Esophagus muscularis mucosa (tissue), 4 donors: ENCODE measurements at regions not wholly inside any gene's neighbourhood (a gene's known extent, or its start where the extent isn't known, plus 50 kb on each side); places are given as distances from the start of the nearest gene placed in this dataset.

Experiments
- DNase-seq: peaks from one replicate; pipeline ENCODE4 v3.0.0-alpha.2; 2017; ENCODE audit errors: extremely low spot score
- H3K27ac ChIP-seq, 4 donors: fragments of 200-600 bp; sonication (generic); replicated peaks in 1 of 4; 1 replicate in 3 of 4; 2 replicates in 1 of 4; pipeline ENCODE4 v1.5.1; 2016 to 2019; ENCODE audit warnings: mild to moderate bottlenecking in 1 of 4
- H3K27me3 ChIP-seq, 4 donors: fragments of 200-600 bp; sonication (generic); one replicate each; pipeline versions ENCODE4 v1.5.1 to v1.6.0; 2016 to 2019
- H3K36me3 ChIP-seq, 4 donors: fragments of 200-600 bp; sonication (generic); one replicate each; pipeline ENCODE4 v1.5.1; 2016 to 2019
- H3K4me1 ChIP-seq, 4 donors: fragments of 200-600 bp; sonication (generic); one replicate each; pipeline ENCODE4 v1.5.1; 2016 to 2019
- H3K4me3 ChIP-seq, 4 donors: fragments of 200-600 bp; sonication (generic); 1 replicate in 2 of 4; 2 replicates in 2 of 4; pipeline ENCODE4 v1.5.1; 2016 to 2019; ENCODE audit warnings: mild to moderate bottlenecking in 4 of 4, moderate library complexity in 1 of 4
- H3K9me3 ChIP-seq, 4 donors: fragments of 200-600 bp; sonication (generic); 1 replicate in 3 of 4; 2 replicates in 1 of 4; pipeline ENCODE4 v1.5.1; 2016 to 2019
- CTCF ChIP-seq, 3 experiments: fragments of 200-600 bp in 2 of 3; fragments of 450-650 bp in 1 of 3; sonication (generic) in 2 of 3; IDR thresholded peaks; one replicate each; pipeline ENCODE4 v1.5.1; 2017 to 2019; ENCODE audit warnings: antibody characterized with exemption in 3 of 3, mild to moderate bottlenecking in 2 of 3, moderate library complexity in 1 of 3
- EP300 ChIP-seq: sonication (generic); formaldehyde crosslinking; IDR thresholded peaks from one replicate; pipeline ENCODE4 v1.6.1; 2017; ENCODE audit warnings: antibody characterized with exemption
- POLR2A ChIP-seq: fragments of 450-650 bp; IDR thresholded peaks from one replicate; pipeline ENCODE4 v1.6.1; 2017; ENCODE audit warnings: antibody characterized with exemption, moderate library complexity, mild to moderate bottlenecking, low read depth
- POLR2AphosphoS5 ChIP-seq, 2 donors: sonication (generic); formaldehyde crosslinking; IDR thresholded peaks; one replicate each; pipeline ENCODE4 v1.6.1; 2017; ENCODE audit warnings: antibody characterized with exemption in 2 of 2
- WGBS: methylation state at CpG from one replicate; pipeline ENCODE4 v1.1.5; 2018; 5-methylcytosine and 5-hydroxymethylcytosine counted together
- intact Hi-C: fragments of 100-400 bp; cut with DNase I; formaldehyde crosslinking; loops from one replicate; pipeline ENCODE4 v1.15.1; 2023

GRCh38 chr11:31997955-31998354 lies 92.9 kb upstream of the RCN1 start:
- 79% methylated on average over 2 of the region's 2 CpGs for WGBS
- Histone ChIP-seq H3K4me1 (peaks cover 0 to 6% (median 0%) of the 10 kb centered on the region in 4 donors), H3K9me3 (no peaks in the 10 kb centered on the region), H3K36me3 (no peaks in the 10 kb centered on the region), H3K4me3 (no peak overlapping the region), H3K27me3 (peaks cover 0 to 17% (median 0%) of the 10 kb centered on the region in 4 donors), H3K27ac (no peak overlapping the region)
- TF ChIP-seq POLR2AphosphoS5 (IDR thresholded peaks at IDR 0.05) (no peak), CTCF (IDR thresholded peaks at IDR 0.05) (no peak), EP300 (no peak), POLR2A (no peak)
- intact Hi-C loops: no loop called here
- DNase-seq: no peak

GRCh38 chr11:31996159-31996881 lies 94.6 kb upstream of the RCN1 start:
- no peak overlapping the region for H3K4me3 ChIP-seq
- WGBS: 77% methylated on average over 7 of the region's 7 CpGs
- H3K4me1 ChIP-seq: peaks cover 0 to 6% (median 0%) of the 10 kb centered on the region in 4 donors
- intact Hi-C loops: no loop called here
- H3K27me3 ChIP-seq: peaks cover 0 to 17% (median 0%) of the 10 kb centered on the region in 4 donors
- TF ChIP-seq CTCF (IDR thresholded peaks at IDR 0.05): no peak
- no peak for TF ChIP-seq POLR2A
- TF ChIP-seq EP300: no peak
- no peak for TF ChIP-seq POLR2AphosphoS5 (IDR thresholded peaks at IDR 0.05)
- DNase-seq: no peak
- H3K9me3 ChIP-seq: no peaks in the 10 kb centered on the region
- H3K27ac ChIP-seq: no peak overlapping the region
- H3K36me3 ChIP-seq: no peaks in the 10 kb centered on the region

- H3K9me3 ChIP-seq: no peaks in the 10 kb centered on the region
- intact Hi-C loops: no loop called here
- DNase-seq: no peak
- H3K36me3 ChIP-seq: no peaks in the 10 kb centered on the region
- peaks cover 0 to 6% (median 0%) of the 10 kb centered on the region in 4 donors for H3K4me1 ChIP-seq
- H3K27me3 ChIP-seq: peaks cover 0 to 10% (median 0%) of the 10 kb centered on the region in 4 donors
- 76% methylated on average over 2 of the region's 2 CpGs for WGBS
- TF ChIP-seq EP300 (no peak), POLR2AphosphoS5 (IDR thresholded peaks at IDR 0.05) (no peak), CTCF (IDR thresholded peaks at IDR 0.05) (no peak), POLR2A (no peak)
- H3K27ac ChIP-seq: no peak overlapping the region
- no peak overlapping the region for H3K4me3 ChIP-seq
Observed at GRCh38 chr11:31995525-31996094, 95.3 kb upstream of the RCN1 start.

GRCh38 chr11:31995032-31995431 lies 95.8 kb upstream of the RCN1 start:
- 76% methylated on average over 7 of the region's 7 CpGs for WGBS
- intact Hi-C loops: no loop called here

More at GRCh38 chr11:31995032-31995431, 95.8 kb upstream of the RCN1 start:
- Histone ChIP-seq H3K4me3 (no peak overlapping the region), H3K4me1 (peaks cover 0 to 6% (median 0%) of the 10 kb centered on the region in 4 donors), H3K9me3 (no peaks in the 10 kb centered on the region), H3K27me3 (peaks cover 0 to 5% (median 0%) of the 10 kb centered on the region in 4 donors), H3K27ac (no peak overlapping the region), H3K36me3 (no peaks in the 10 kb centered on the region)
- TF ChIP-seq POLR2AphosphoS5 (IDR thresholded peaks at IDR 0.05) (no peak), POLR2A (no peak), EP300 (no peak), CTCF (IDR thresholded peaks at IDR 0.05) (no peak)
- DNase-seq: no peak
